AML-193 (cell line): ENCODE measurements at regions not wholly inside any gene's neighbourhood (a gene's known extent, or its start where the extent isn't known, plus 50 kb on each side); places are given as distances from the start of the nearest gene placed in this dataset.

Source experiments
- DNase-seq, 2 experiments: peaks; one replicate each; lab custom pipeline; 2025; lab: John Stamatoyannopoulos, UW

DNA sequence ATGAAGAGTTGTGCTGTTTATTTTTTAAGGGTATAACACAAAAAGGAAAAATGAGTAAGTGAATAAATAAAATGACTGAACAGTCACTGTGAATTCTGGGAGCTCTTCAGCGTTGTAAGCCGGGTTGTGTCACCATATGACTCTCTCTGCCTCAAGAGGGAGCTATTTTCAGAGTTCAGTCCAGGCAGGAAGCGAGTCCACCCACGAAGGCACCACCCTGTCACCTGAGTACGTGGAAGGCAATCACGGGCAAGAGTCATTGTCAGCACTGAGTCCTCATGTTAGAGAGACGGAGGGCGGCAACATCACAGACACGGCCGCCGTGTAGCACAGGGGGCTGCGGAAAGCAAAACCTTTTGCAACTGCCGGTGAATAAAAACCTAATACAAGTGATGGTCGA lies 227.6 kb downstream of the UTP18 start:
- peak in 1 of 2 experiments; percentile 9 for DNase-seq

DNA sequence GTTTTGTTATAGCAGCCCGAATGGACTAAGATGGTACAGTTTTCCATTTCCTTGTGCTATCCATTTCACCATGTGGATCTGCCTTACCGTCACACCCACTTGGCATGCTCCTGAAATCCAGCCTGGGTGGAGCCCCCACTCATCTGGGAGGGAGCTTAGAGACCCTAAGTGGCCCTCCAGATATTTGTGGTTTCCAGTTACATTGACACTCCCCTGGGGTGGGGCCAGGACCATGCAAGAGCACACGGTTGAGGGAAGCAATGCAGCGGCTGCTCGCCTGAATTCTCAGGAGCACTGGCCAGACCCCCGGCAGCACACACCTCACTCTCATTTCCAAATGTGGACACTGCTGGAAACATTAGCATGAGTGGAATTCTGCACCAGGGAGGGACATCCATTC lies 231.1 kb downstream of the UTP18 start:
- no peak for DNase-seq

DNA sequence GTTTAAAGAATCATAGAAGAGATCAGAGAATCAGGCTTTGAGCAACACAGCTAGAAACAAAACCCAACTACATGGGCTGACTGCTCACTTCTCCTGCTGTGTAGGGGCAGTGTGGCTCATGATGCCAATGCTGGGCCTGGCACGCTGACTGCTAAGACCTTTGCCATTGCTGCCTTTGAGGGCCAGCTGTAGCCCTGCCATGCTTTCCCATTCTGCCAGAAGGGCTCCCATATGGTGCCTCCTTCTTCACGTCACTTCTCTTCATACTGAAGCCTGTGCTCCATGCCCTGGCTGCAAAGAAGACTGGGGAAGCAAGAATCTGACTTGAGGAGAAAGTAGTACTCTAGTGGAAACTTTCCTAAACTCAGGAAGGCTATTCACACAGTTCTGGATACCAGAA lies 232.9 kb downstream of the UTP18 start:
- no peak for DNase-seq

DNA sequence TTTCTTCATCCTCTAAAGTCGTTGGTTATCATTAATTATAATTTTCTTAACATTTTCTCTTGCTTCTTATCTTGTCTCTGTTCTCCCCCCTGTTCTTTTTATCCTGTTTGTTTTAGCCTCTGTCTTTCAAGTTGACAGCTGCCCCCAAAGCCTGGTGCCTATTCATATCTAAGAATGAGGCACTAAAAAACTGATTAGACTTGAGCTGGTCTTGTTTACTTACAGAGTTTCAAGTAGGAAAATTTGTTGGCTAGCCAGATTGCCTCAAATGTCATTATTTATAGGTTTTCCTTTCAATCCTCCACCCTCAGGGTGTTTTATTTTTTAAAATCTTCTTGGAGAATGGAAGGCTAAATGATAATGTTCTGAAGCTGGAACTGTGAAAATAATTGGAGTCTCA lies 236.0 kb downstream of the UTP18 start:
- no peak for DNase-seq

DNA sequence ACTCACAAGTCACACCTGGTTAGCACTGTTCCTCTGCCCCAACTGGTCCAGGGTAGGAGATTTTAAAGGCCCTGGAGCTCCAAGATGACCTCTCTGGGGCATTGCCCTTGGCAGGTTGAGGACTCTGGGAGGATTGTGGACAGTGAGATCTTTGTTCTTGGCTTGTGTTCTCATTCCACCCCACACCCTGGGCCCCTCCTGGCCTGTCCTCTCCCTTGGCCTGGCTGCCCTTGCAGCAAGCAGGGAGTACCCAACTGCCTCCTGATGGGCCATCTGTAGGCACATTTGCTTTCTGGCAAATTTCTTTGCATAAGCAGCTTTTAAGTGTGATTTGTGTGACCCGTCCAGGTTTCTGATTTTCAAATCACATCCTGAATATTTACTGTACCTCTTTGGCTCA lies 239.6 kb downstream of the UTP18 start:
- no peak for DNase-seq

DNA sequence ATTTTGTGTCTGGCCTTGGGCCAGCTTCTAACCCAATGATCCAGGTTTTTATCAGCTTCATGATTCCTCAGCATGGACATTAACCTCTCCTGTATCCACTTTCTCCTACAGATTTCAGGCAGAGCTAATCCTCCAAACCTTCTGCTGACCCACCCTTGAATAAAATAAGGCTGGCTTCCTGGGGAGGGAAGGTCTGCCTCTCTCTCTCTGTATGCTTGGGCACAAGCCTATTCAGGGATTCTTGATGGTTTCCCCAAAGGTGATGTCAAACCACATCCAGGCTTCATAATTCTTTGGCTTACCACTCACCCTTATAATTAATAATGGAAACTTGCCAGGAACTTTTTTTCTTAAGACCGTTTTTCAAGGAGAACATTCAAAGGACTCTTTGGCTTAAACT lies 240.1 kb downstream of the UTP18 start:
- no peak for DNase-seq

DNA sequence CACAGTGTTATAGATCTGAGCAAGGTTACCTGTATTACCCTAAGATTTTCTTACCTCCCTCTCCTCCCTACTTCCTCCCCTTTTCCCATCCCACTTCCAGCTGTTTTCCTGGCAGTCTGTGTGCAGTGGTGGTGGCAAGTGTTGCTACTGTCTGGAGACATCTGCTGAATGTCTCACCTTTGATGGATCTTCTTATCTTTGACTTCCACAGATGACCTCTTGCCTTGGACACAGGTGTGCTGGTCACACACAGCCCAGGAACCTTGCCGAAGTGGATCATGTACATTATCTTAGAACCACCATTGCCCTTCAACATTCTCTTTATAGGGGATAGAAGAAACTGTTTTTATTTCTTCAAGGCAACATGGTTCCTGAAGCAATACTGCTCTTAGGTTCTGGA lies 245.1 kb downstream of the UTP18 start:
- DNase-seq = no peak

DNA sequence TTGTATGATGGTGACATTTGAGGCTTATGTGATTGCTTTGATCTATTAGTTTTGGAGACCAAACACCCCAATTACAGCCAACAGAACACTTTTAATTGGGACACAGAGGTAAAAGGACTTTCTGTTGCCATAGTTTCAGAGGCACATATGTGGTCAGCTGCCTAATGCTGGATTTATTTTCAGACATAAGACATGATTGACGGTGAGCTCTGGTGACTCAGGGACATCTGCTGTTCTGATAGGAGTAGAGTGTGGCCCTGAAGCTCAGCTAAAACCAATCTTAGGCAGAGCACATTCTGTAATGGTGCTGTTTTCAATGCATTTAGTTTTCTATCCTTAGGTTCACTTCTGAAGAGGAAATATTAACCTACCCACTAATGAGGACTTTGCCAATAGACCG lies 247.1 kb downstream of the UTP18 start:
- no peak for DNase-seq

DNA sequence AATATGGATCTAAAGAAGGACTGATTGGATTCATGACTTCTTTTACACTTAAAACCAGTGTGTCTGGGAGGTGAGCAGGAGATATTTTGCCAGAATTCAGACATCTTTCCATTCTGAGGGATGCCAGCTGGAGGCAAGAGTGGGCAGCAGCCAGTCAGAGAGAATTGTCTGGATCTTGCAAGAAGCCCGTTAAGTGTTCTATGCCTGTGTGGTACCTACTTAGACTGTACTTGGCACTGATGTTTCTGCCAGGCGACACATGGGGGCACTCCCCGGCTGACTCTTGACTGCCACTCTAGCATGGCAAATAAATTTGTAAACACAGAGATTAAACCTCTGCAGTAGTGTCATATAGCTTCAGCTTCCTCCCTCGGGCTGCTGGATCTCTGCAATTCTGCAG lies 247.7 kb downstream of the UTP18 start:
- no peak for DNase-seq

DNA sequence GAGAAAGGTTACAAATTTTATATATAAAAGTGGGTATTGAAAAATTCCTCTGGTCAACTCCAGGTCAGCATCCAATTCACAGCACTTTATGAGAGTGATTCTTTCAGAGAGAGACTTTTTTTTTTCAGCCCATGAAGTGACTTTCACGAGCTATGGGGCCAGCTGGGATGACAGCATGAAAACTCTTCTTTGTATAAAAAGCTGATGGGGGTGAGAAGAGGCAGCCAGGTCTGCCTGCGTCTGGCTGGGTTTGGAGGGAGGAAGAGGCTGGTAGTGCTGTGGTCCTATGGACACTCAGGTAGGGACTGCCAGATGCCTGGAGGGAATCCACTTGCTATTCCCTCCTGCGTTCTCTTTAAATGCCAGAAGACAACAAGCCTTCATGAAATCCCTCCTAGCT lies 250.6 kb downstream of the UTP18 start:
- no peak for DNase-seq

DNA sequence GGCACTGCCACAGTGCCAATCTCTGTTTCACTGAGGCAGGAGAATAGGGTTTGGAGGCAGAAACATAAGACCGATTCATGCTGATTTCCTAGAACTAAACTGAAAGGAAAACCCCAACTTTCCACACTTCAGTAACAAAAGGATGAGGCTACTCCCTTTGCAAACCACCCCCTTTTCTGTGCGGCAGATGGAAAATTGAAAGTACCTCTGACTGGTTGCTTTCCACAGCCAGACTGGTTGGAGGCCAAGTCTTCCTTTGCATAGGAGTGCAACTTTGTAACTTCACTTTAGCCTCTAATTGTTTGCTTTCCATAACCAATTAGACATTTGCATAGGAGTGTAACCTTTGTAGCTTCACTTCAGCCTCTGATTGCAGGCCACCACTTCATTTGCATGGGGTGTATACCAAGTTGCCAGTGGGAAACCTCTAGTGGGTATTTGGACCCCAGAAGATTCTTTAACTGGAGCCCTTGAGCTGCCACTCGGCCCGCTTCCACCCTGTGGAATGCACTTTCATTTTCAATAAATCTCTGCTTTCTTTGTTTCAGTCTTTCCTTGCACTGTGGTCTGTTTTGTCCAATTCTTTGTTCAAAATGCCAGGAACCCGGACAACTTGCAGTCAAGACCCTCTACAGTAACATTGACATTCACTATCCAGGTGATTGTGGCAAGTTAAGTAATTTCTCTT lies 252.0 kb downstream of the UTP18 start:
- no peak for DNase-seq

DNA sequence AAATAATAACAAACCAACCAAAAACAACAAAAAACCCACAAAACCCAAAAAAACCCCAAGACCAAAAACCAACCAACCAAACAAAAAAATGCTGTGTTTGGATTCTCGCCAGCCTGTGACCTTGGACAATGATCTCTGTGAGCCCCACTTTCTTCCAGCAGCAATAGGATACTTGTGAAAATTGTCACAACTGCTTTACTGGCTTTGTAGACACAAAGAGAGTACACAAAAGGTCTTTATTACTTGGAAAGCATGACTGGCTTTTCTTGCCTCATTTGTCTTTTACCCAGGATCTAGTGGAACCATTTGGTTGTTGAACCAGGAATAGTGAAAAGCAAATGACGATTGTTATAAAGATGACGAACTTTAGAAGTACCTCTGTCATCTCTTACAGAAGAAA lies 256.6 kb downstream of the UTP18 start:
- no peak for DNase-seq

DNA sequence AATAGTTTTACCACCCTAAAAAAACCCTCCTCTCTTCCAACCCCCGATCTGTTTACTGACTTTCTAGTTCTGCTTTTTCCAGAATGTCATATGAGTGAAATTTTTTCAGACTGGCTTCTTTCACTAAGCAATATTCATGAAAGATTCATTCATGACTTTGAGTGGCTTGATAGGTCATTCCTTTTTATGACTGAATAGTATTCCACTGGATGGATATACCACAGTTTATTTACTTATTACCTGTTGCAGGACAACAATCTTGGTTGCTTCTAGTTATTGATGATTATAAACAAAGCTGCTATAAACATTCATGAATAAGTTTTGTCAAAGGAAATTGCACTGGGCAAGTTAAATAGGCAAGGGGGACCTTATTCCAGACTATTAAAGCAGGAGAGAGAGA lies 264.2 kb downstream of the UTP18 start:
- no peak for DNase-seq

DNA sequence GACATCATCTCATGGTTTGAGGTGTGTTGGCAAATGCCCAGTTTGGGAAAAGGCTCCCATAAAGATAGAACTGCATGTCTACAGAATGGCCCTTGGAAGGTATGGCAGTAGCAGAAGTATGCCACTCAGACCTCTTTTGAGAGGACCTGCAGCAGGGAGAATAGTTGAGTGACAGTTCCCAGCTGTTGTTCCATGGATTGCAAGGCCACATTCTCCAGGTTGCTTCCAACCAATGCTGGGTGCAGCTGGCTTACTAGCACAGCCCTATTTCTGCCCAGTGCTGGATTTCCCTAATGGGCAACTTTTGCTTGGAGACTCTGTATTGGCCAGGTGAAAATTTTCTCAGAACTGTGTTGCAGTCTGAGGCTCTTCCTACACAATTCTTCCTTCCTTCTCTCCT lies 266.2 kb downstream of the UTP18 start:
- DNase-seq = no peak

DNA sequence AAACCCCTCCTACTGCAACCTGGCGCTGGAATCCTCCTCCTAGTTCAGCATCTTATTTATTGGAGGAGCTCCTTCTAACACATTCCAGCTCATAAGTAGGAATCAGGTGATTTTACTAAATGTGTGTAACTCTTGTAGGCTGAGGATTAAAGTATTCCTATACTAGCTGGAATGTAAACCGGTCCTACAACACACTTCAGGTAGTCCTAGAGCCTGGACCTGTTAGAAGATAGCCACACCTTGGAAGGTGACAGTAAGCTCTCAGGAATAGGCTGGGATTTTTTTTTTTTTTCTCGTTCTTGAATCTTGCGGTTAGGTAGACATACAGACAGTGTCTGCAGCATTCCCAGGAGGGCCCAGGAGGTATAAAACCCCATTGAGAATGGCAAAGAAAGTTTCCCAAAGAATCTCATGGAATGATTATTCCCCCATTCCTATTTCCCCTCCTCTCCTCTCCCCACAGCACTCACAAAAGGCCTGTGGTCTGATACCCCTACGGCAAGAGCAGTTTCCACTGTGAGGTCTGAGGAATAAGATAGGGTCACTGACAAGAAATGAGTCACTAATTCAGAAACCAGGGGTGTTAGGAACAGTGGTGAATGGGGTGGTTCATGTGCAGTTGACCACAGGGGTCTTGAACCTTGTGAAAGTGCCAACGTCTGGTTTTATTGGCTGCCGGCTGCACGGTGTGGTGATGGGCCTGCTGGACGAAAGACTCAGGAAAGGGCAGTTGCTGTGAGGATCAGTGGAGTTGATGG lies 267.1 kb downstream of the UTP18 start:
- no peak for DNase-seq

DNA sequence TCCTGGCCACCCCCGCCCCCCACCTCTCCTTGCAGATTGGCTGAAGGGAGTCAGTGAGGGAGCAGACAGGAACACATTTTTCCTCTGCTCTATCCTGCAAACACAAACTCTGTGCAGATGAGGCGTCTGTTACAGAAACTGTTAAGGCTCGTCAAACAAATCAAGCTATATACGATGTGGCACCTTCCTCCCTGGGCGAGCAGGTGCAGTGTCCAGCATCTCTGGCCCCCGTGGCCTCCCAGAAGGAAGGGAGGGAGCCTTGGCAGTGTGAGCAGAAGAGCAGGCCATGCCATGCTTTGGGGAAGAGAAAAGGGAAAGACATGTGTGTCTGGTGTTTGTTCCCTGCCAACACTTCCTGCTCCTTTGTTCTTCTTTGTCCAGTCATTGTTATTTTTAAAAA lies 267.8 kb downstream of the UTP18 start:
- DNase-seq = no peak

DNA sequence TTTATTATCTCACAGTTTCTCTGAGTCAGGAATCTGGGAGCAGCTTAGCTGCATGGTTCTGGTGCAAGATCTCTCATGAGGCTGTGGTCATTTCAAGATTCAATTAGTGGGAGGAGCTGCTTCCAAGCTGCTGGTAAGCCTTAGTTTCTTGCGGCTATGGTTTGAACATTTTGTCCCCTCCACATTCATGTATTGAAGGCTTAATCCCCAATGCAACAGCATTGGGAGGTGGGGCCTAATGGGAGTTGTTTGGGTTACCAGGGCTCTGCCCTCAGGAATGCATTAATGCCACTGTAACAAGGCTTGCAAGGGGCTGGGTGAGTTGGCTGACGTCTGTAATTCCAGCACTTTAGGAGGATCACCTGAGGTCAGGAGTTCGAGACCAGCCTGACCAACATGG lies 272.9 kb downstream of the UTP18 start:
- no peak for DNase-seq

DNA sequence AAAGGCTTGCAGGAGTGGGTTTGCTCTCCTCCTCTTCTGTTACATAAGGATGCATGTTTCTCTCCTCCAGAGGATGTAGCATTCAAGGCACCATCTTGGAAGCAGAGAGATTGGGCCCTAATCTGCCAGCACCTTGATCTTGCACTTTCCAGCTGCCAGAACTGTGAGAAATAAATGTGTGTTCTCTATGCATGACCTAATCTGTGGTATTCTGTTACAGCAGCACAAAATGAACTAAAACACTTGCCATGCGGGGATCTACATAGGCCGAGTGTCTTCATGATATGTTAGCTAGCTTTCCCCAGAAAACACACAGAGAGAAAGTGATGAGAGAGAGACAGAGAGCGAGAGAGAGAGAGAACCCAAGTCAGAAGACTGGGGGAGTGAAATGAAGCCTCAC lies 273.5 kb downstream of the UTP18 start:
- DNase-seq = no peak

DNA sequence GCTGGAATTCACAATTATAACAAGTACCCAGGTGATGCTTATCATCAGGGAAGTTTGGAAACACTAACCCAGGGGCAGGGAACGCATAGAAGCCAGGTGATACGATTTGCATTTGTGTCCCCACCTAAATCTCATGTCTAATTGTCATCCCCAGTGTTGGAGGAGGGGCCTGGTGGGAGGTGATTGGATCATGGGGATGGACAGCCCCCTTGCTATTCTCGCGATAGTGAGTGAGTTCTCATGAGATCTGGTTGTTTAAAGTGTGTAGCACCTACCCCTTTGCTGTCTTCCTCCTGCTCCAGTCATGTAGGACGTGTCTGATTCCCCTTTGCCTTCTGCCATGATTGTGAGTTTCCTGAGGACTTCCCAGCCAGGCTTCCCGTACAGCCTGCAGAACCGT lies 276.3 kb downstream of the UTP18 start:
- no peak for DNase-seq

DNA sequence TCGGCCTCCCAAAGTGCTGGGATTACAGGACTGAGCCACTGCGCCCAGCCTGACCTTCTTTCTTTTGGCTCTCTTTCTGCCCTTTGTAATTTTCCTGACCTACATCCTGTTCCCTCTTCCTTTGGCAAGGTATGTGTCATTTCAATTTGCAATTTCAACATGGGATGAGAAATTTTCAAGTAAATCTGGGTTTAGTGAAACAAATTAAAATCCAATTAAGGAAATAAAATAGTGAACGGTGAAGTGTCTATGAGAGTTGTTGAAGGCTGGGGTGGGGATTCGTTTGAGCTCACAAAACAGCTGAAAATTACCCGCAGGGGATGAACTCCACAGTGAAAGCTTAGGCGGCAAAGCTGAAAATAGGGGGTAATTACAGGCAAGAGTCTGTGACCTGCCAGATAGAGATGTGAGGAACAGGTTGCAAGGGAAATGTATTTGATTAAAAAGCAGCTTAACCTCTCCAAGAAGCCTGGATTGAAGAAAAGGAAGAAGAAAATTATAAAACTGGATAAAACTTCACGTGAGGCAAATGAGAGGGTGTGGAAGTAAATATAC lies 277.7 kb downstream of the UTP18 start:
- no peak for DNase-seq

DNA sequence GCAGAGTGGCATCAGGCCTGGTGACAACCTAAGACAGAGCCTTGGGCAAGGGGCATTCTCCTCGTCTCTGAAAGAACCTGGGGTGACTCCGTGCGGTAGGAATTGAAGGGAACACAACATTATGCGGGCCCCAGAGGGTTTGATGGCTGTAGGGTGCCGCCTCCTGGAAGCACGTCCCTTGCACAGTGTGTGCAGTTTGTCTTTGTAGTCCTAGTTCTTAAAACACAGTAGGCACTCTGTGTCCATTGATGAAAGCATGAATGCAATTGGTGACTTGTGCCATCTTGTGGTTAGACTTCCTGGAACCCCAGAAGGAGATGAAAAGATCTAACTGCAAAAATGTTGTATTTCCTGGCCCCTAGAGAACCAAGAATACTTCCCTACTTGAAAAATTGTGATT lies 279.8 kb downstream of the UTP18 start:
- DNase-seq = peak; percentile 4 to 8

DNA sequence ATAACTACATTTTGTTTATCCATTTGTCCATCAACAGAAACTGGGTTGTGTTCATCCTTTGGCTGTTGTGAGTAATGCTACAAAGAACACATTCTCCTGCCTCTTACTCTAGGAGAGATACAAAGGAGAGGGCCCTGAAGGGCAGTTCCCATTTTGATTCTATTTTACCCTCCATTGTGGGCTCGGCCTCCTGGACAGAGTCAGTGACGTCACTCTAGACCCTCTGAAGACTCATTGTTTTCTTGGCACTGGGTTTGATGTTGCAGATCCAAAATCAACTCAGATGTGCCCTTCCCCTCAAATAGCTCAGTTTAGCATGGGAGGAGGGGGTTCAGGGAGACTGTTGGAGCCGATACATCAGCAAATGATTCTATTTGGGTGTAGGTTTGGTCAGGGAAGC lies 280.9 kb downstream of the UTP18 start:
- no peak for DNase-seq

DNA sequence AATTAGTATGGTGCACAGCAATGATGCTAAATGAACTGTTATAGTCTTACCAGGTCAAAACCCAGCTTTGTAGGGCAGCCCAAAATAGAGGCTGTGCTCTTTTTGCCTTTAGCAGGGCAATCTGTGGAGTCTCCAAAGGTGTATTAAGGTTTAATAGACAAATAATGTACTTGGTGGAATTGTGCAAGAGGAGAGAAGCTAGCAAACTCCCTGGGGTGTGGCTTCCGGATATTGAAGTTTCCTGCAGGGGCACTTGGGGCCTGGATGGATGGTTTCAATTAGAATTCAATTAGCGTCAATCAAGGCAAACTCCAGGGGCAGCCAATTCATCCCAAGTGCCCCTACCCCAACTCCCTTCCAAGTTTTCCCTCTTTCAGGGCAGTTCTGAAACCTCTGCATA lies 285.8 kb downstream of the UTP18 start:
- DNase-seq = no peak

DNA sequence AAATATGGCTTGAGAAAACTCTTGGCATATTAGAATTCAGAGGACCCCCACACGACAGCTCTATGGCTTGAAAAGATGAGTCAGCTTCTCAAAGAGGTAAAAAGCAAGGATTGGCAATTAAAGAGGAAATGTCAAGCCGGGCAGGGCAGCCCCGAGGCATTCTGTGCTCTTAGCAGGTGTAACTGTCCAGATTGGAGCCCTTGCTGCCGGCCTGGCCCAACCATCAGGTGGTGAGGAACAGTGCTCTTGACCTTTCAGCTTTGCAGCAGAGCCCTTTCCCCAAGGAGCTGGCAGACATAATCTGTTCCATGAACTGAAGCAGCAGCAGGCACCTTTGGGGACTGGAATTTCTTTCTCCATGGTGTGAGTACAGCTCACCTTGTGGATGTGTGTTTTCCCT lies 287.8 kb downstream of the UTP18 start:
- DNase-seq = no peak
